Activated CD4-positive, alpha-beta memory T cell treated with anti-CD3 and anti-CD28 coated beads for 36 hours (primary cell): ENCODE measurements at regions not wholly inside any gene's neighbourhood (a gene's known extent, or its start where the extent isn't known, plus 50 kb on each side); places are given as distances from the start of the nearest gene placed in this dataset.

Experiments used
- CTCF ChIA-PET: fragments of 350-600 bp; sonication (Branson Sonifier 250); formaldehyde crosslinking; loops from one replicate; lab custom pipeline; 2021; ENCODE audit warnings: antibody characterized with exemption, inconsistent platforms; lab: Charles Lee
- POLR2A ChIA-PET: fragments of 350-600 bp; sonication (Branson Sonifier 250); formaldehyde crosslinking; loops from one replicate; lab custom pipeline; 2021; ENCODE audit warnings: antibody characterized with exemption; lab: Charles Lee
- DNase-seq: peaks from one replicate; pipeline ENCODE4 v3.0.0-alpha.2; 2020
- H3K27ac Mint-ChIP-seq: one replicate; pipeline ENCODE4 v1.8.0; 2021; ENCODE audit warnings: mixed read lengths
- H3K27me3 Mint-ChIP-seq: one replicate; pipeline ENCODE4 v1.8.0; 2021; ENCODE audit warnings: mixed read lengths
- H3K36me3 Mint-ChIP-seq: one replicate; pipeline ENCODE4 v1.8.0; 2021; ENCODE audit warnings: mixed read lengths
- H3K4me1 Mint-ChIP-seq: one replicate; pipeline ENCODE4 v1.8.0; 2021; ENCODE audit warnings: low read depth, mixed read lengths
- H3K4me3 Mint-ChIP-seq: one replicate; pipeline ENCODE4 v1.8.0; 2021; ENCODE audit warnings: mild to moderate bottlenecking, mixed read lengths
- H3K9me3 Mint-ChIP-seq: one replicate; pipeline ENCODE4 v1.8.0; 2021; ENCODE audit warnings: mixed read lengths
- intact Hi-C: fragments of 100-400 bp; cut with micrococcal nuclease; formaldehyde crosslinking; loops from one replicate; pipeline ENCODE4 v1.15.1; 2023

- Mint-ChIP-seq H3K36me3 (no peaks in the 10 kb centered on the region), H3K27ac (no peak overlapping the region), H3K4me1 (no peaks in the 10 kb centered on the region), H3K27me3 (no peaks in the 10 kb centered on the region), H3K4me3 (no peak overlapping the region), H3K9me3 (no peaks in the 10 kb centered on the region)
- CTCF ChIA-PET, result no interaction called here
- POLR2A ChIA-PET, result no interaction called here
- no peak for DNase-seq
- intact Hi-C loops, result no loop called here
These were observed 944.7 kb upstream of the NDST4 start for GRCh38 chr4:116058129-116058528.

DNA sequence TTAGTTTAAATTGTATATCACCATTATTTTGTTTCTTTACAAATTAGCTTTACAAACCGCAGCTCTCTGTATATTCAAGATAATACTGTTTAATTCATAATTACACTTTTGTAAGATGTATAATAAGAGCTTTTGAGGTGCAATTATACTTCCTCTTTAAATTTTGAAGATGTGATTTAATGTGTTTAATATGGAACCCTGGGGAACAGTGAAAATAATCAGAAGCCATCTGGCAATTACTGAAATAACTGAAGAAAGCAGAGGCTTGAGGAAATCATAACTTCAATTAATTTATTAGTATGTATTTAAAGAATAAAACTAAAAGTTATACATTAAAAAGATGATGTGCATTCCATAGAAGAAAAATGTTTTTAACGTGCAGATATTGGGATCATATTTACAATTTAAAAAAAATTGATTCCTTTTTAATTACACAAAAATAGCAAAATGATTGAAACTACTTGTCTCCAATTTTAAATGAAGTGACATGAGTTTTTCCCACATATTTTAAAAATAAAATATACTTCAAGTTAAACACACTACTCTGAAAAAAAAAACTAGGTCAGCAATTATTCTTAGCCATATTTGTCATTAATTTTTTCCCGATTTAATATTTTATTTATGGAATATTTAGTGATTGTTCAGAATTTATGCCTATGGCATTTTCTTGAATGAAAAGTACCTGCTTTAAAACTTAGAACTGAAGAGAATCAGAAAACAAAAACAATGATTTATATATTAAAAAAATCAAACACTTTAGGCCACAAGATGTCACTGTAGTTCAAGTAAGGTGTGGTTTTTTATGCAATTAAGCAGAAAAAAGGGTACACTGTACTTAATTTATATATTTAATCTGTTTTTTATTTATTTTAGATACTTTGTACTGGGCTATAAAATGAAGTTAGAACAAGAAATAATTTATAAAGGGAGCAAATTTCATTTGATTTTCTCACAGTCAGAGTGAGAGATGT lies 942.7 kb upstream of the NDST4 start:
- Mint-ChIP-seq H3K9me3 (no peaks in the 10 kb centered on the region), H3K27me3 (no peaks in the 10 kb centered on the region), H3K36me3 (no peaks in the 10 kb centered on the region), H3K4me3 (no peak overlapping the region), H3K4me1 (no peaks in the 10 kb centered on the region), H3K27ac (no peak overlapping the region)
- no peak for DNase-seq
- ChIA-PET POLR2A (no interaction called here), CTCF (no interaction called here)
- intact Hi-C loops, result no loop called here

- H3K27me3 Mint-ChIP-seq, result no peaks in the 10 kb centered on the region
- POLR2A ChIA-PET, result no interaction called here
- intact Hi-C loops, result no loop called here
These were observed 913.9 kb upstream of the NDST4 start for GRCh38 chr4:116027311-116027710.

GRCh38 chr4:116024954-116025708 lies 911.7 kb upstream of the NDST4 start:
- Mint-ChIP-seq H3K36me3 (no peaks in the 10 kb centered on the region), H3K27me3 (no peaks in the 10 kb centered on the region), H3K27ac (no peak overlapping the region), H3K4me1 (no peaks in the 10 kb centered on the region), H3K9me3 (peaks cover 6% of the 10 kb centered on the region), H3K4me3 (no peak overlapping the region)
- DNase-seq, result no peak
- intact Hi-C loops, result no loop called here
- CTCF ChIA-PET, result no interaction called here
- POLR2A ChIA-PET, result no interaction called here

More at GRCh38 chr4:116027311-116027710, 913.9 kb upstream of the NDST4 start:
- Mint-ChIP-seq H3K27ac (no peak overlapping the region), H3K36me3 (no peaks in the 10 kb centered on the region), H3K4me3 (no peak overlapping the region), H3K4me1 (no peaks in the 10 kb centered on the region), H3K9me3 (no peaks in the 10 kb centered on the region)
- CTCF ChIA-PET, result no interaction called here
- no peak for DNase-seq

- no peak overlapping the region for H3K4me3 Mint-ChIP-seq
- no peak overlapping the region for H3K27ac Mint-ChIP-seq
- POLR2A ChIA-PET, result no interaction called here
- CTCF ChIA-PET, result no interaction called here
- H3K4me1 Mint-ChIP-seq, result no peaks in the 10 kb centered on the region
- intact Hi-C loops, result no loop called here
- DNase-seq, result no peak
- H3K36me3 Mint-ChIP-seq, result no peaks in the 10 kb centered on the region
- H3K9me3 Mint-ChIP-seq, result peaks cover 21% of the 10 kb centered on the region
- no peaks in the 10 kb centered on the region for H3K27me3 Mint-ChIP-seq
These were observed 909.6 kb upstream of the NDST4 start for GRCh38 chr4:116023049-116023448.

DNA sequence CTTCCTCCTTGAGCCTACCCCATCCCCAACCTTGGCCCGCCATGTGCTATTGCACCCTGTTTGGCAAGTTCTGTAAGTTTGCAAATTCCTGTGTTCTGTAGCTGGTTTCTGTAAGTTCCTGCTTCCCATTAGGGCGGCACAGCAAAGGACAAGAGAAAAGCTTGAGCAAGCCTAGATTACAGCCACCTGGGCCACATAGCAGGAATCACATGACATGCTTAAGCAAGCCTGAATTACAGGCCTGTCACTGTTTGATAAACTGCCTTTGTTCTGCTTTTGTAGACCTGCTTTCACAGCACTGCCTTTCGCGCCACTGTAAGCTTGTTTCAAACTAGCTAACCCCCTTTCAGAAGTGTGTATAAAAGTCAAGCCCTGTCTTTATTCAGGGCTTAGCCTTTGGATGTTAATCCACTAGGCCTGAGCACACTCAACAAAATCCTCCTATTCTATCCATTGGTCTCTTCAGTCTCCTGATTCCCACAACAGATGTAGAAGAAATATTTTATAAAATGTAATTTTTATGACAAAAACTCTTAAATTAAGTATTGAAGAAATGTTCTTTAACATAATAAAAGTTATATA lies 906.8 kb upstream of the NDST4 start:
- Mint-ChIP-seq H3K27me3 (no peaks in the 10 kb centered on the region), H3K27ac (no peak overlapping the region), H3K4me3 (no peak overlapping the region), H3K9me3 (peaks cover 38% of the 10 kb centered on the region), H3K4me1 (no peaks in the 10 kb centered on the region), H3K36me3 (no peaks in the 10 kb centered on the region)
- POLR2A ChIA-PET, result no interaction called here
- DNase-seq, result no peak
- intact Hi-C loops, result no loop called here
- CTCF ChIA-PET, result no interaction called here

DNA sequence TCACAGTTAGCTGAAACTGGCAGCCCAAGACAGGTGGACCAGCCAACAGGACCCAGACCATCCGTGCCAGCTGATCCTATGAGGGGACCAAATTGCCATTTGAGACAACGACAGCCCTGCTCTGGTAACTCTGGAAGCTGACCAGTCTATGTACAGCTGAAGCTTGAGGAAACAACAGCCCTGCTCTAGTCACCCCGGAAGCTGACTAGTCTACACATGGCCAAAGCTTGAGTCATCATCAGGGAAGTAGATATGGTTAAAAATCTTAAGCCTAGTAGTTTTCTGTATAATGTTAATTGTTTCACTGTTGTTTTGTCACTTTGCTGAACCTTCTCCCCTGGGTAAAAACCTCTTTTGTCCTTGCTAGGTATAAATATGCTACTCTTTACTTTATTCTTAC lies 905.4 kb upstream of the NDST4 start:
- Mint-ChIP-seq H3K36me3 (no peaks in the 10 kb centered on the region), H3K4me1 (no peaks in the 10 kb centered on the region), H3K9me3 (peaks cover 50% of the 10 kb centered on the region), H3K4me3 (no peak overlapping the region), H3K27me3 (no peaks in the 10 kb centered on the region), H3K27ac (no peak overlapping the region)
- intact Hi-C loops, result no loop called here
- POLR2A ChIA-PET, result no interaction called here
- CTCF ChIA-PET, result no interaction called here
- no peak for DNase-seq

DNA sequence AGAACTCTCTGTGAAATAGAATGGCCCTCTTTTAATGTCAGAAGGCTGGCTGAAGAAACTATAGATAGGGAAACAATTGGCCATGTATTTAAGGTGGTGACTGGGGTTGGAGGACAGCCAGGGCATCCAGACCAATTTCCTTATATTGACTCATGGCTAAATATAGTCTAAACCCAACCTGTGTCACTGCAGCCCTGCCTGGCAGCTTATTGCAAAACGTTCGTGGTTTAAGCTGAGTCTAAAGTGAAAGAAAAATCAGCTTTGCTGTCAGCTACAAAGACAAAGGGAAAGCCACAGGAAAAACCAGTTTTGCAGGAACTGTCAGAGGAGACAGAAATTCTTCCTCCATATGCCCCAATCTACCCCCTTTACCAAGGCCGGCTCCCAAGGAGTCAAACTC lies 902.8 kb upstream of the NDST4 start:
- intact Hi-C loops, result no loop called here
- no peak for DNase-seq
- CTCF ChIA-PET, result no interaction called here
- Mint-ChIP-seq H3K9me3 (peaks cover 51% of the 10 kb centered on the region), H3K4me3 (no peak overlapping the region), H3K4me1 (no peaks in the 10 kb centered on the region), H3K36me3 (no peaks in the 10 kb centered on the region), H3K27ac (no peak overlapping the region), H3K27me3 (no peaks in the 10 kb centered on the region)
- POLR2A ChIA-PET, result no interaction called here

- H3K36me3 Mint-ChIP-seq, result no peaks in the 10 kb centered on the region
- peaks cover 50% of the 10 kb centered on the region for H3K9me3 Mint-ChIP-seq
- CTCF ChIA-PET, result no interaction called here
- no peaks in the 10 kb centered on the region for H3K27me3 Mint-ChIP-seq
- no peak overlapping the region for H3K4me3 Mint-ChIP-seq
- POLR2A ChIA-PET, result no interaction called here
- intact Hi-C loops, result no loop called here
- H3K27ac Mint-ChIP-seq, result no peak overlapping the region
- no peaks in the 10 kb centered on the region for H3K4me1 Mint-ChIP-seq
- no peak for DNase-seq
These were observed 902.1 kb upstream of the NDST4 start for GRCh38 chr4:116015549-116015948.

GRCh38 chr4:116015062-116015461 lies 901.6 kb upstream of the NDST4 start:
- Mint-ChIP-seq H3K27me3 (no peaks in the 10 kb centered on the region), H3K27ac (no peak overlapping the region), H3K36me3 (no peaks in the 10 kb centered on the region), H3K4me3 (no peak overlapping the region), H3K9me3 (peaks cover 46% of the 10 kb centered on the region), H3K4me1 (no peaks in the 10 kb centered on the region)
- intact Hi-C loops, result no loop called here
- ChIA-PET POLR2A (no interaction called here), CTCF (no interaction called here)
- no peak for DNase-seq

- Mint-ChIP-seq H3K27ac (no peak overlapping the region), H3K4me1 (no peaks in the 10 kb centered on the region), H3K4me3 (no peak overlapping the region), H3K27me3 (no peaks in the 10 kb centered on the region), H3K9me3 (peaks cover 21% of the 10 kb centered on the region), H3K36me3 (no peaks in the 10 kb centered on the region)
- intact Hi-C loops, result no loop called here
- POLR2A ChIA-PET, result no interaction called here
- CTCF ChIA-PET, result no interaction called here
- DNase-seq, result no peak
These were observed 897.5 kb upstream of the NDST4 start for GRCh38 chr4:116010923-116011322.

DNA sequence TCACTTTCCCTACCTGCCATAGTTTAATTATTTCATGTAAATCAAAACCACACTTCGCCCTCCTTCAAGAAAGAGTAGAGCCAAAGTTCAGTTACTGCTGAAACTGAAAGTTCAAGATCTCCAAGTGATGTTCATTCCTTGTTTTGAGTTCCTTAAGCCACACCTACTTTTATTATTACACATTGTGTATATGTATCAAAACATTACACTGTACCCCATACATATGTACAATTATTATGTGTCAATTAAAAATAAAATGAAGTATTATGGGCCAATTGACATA lies 892.3 kb upstream of the NDST4 start:
- CTCF ChIA-PET, result no interaction called here
- POLR2A ChIA-PET, result no interaction called here
- no peak for DNase-seq
- intact Hi-C loops, result no loop called here
- H3K27ac Mint-ChIP-seq, result no peak overlapping the region
- no peak overlapping the region for H3K4me3 Mint-ChIP-seq
- no peaks in the 10 kb centered on the region for H3K4me1 Mint-ChIP-seq
- H3K36me3 Mint-ChIP-seq, result no peaks in the 10 kb centered on the region
- no peaks in the 10 kb centered on the region for H3K9me3 Mint-ChIP-seq
- H3K27me3 Mint-ChIP-seq, result no peaks in the 10 kb centered on the region
